ENCODE measurements at regions not wholly inside any gene's neighbourhood (a gene's known extent, or its start where the extent isn't known, plus 50 kb on each side); places are given as distances from the start of the nearest gene placed in this dataset.

DNA sequence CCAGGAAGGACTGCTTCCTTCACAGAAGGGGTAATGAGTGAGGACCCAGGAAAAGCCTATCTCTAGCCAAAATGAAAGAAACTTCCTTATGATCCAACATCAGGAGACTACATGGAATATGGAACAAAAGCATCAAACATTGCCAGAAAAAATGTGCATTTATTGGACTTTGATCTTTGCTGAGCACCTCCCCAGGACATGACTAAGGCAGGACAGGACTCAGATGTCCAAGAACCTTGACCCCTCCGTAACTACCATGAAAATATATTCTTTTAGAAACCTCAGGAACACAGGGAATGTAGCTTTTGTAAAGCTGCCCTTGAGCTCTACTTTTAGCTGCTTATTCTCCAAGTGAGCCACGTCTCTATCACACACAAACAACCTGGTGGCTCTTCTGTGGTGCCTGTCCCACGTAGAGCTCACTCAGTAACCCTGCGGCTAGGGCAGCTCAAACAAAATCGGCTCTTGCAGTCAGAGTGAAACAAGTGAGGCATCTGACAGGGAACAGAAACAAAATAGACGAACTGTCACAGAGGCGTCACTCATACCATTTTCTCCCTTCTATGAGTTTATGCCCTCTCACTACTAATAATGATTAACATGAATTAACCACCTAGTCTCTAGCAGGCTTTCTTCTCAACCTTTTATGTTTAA is 471.5 kb upstream of the API5 start:
- Histone ChIP-seq H3K27me3 (ENCODE audit: control insufficient read depth in 2 of 2, insufficient read depth in 2 of 2, low read length in 2 of 2) (no peaks in the 10 kb centered on the region), H3K79me2 (ENCODE audit: control insufficient read depth, insufficient read depth, low read length) (no peaks in the 10 kb centered on the region), H3K9me1 (replicated peaks; ENCODE audit: control insufficient read depth, extremely low read depth, insufficient read depth, low read length) (no peaks in the 10 kb centered on the region), H3K4me2 (ENCODE audit: insufficient read depth, low read length) (no peak overlapping the region), H3K4me3 (replicated peaks in 1 of 3; ENCODE audit: insufficient read depth in 1 of 3, low read depth in 1 of 3, low read length in 3 of 3) (no peak overlapping the region), H3K36me3 (ENCODE audit: control insufficient read depth in 2 of 2, extremely low read depth in 1 of 2, insufficient read depth in 2 of 2, low read length in 2 of 2) (no peaks in the 10 kb centered on the region), H2AFZ (ENCODE audit: low read depth, low read length) (no peak overlapping the region), H3K27ac (ENCODE audit: insufficient read depth, low read depth, low read length) (no peak overlapping the region), H3K4me1 (ENCODE audit: control insufficient read depth, extremely low read depth, insufficient read depth, low read length) (no peaks in the 10 kb centered on the region), H3K9ac (replicated peaks; ENCODE audit: extremely low read depth, insufficient read depth, low read length) (no peak overlapping the region), H3K9me3 (replicated peaks; ENCODE audit: control insufficient read depth, insufficient read depth, low read length) (no peaks in the 10 kb centered on the region), H4K20me1 (replicated peaks; ENCODE audit: control insufficient read depth, extremely low read depth, insufficient read depth, low read length) (no peaks in the 10 kb centered on the region)
- no TSS peak for BruUV-seq (replicated peaks)
- ChIA-PET CTCF (no interaction called here), POLR2A (no interaction called here)
- no peak for DNase-seq (ENCODE audit: low read depth, low spot score)
- dilution Hi-C loops (cut with MboI; ENCODE audit: extremely low pct_ligation_motif_present, low sequenced_read_pairs) (no loop called here), intact Hi-C loops (cut with micrococcal nuclease) (no loop called here)
- FAIRE-seq: no peak
- TF ChIP-seq, protein P1, sequence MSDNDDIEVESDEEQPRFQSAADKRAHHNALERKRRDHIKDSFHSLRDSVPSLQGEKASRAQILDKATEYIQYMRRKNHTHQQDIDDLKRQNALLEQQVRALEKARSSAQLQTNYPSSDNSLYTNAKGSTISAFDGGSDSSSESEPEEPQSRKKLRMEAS (IDR thresholded peaks at IDR 0.05; ENCODE audit: insufficient read depth, insufficient read length): no peak
- TF ChIP-seq JUN (IDR thresholded peaks at IDR 0.05; ENCODE audit: borderline replicate concordance, insufficient read depth, insufficient read length, low read depth) (no peak), EZH2 (IDR thresholded peaks at IDR 0.05; ENCODE audit: borderline replicate concordance, low read depth, low read length, severe bottlenecking) (no peak), FOS (IDR thresholded peaks at IDR 0.05; ENCODE audit: borderline replicate concordance, insufficient read depth, low read length) (no peak), POLR2AphosphoS5 (IDR thresholded peaks at IDR 0.05; ENCODE audit: insufficient read depth, low read depth, low read length) (no peak), POLR2A (IDR thresholded peaks at IDR 0.05; ENCODE audit: low read depth, low read length) (no peak), MYC (IDR thresholded peaks at IDR 0.05; ENCODE audit: low read depth, low read length) (no peak), GATA2 (IDR thresholded peaks at IDR 0.05; ENCODE audit: insufficient read depth, insufficient read length, low read depth, low read length) (no peak)
- TF ChIP-seq, protein P2, sequence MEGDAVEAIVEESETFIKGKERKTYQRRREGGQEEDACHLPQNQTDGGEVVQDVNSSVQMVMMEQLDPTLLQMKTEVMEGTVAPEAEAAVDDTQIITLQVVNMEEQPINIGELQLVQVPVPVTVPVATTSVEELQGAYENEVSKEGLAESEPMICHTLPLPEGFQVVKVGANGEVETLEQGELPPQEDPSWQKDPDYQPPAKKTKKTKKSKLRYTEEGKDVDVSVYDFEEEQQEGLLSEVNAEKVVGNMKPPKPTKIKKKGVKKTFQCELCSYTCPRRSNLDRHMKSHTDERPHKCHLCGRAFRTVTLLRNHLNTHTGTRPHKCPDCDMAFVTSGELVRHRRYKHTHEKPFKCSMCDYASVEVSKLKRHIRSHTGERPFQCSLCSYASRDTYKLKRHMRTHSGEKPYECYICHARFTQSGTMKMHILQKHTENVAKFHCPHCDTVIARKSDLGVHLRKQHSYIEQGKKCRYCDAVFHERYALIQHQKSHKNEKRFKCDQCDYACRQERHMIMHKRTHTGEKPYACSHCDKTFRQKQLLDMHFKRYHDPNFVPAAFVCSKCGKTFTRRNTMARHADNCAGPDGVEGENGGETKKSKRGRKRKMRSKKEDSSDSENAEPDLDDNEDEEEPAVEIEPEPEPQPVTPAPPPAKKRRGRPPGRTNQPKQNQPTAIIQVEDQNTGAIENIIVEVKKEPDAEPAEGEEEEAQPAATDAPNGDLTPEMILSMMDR (IDR thresholded peaks at IDR 0.05; ENCODE audit: extremely low read depth in 1 of 2, insufficient read depth in 1 of 2, low read depth in 1 of 2, low read length in 2 of 2): no peak

Measured in endothelial cell of umbilical vein (primary cell).